T47D (cell line): ENCODE measurements at regions not wholly inside any gene's neighbourhood (a gene's known extent, or its start where the extent isn't known, plus 50 kb on each side); places are given as distances from the start of the nearest gene placed in this dataset.
"Not testable (repeated sequence)": the region's sequence is repeated elsewhere in the genome, so short reads cannot be mapped to it uniquely, and the experiment has no call there.

Experiments
- DNase-seq, 2 experiments: peaks; one replicate each; pipeline versions ENCODE4 v3.0.0 to v3.0.0-alpha.2; 2011 to 2012; ENCODE audit warnings: low read depth in 1 of 2, low spot score in 1 of 2
- JUND ChIP-seq: IDR thresholded peaks from 2 replicates; pipeline ENCODE4 v1.6.1; 2012; ENCODE audit warnings: low read depth
- in situ Hi-C: cut with HindIII; loops from 2 replicates; pipeline ENCODE4 v1.10.0; 2016; ENCODE audit warnings: low sequenced_read_pairs, low pct_unique_long_range_greater_than_20kb

DNA sequence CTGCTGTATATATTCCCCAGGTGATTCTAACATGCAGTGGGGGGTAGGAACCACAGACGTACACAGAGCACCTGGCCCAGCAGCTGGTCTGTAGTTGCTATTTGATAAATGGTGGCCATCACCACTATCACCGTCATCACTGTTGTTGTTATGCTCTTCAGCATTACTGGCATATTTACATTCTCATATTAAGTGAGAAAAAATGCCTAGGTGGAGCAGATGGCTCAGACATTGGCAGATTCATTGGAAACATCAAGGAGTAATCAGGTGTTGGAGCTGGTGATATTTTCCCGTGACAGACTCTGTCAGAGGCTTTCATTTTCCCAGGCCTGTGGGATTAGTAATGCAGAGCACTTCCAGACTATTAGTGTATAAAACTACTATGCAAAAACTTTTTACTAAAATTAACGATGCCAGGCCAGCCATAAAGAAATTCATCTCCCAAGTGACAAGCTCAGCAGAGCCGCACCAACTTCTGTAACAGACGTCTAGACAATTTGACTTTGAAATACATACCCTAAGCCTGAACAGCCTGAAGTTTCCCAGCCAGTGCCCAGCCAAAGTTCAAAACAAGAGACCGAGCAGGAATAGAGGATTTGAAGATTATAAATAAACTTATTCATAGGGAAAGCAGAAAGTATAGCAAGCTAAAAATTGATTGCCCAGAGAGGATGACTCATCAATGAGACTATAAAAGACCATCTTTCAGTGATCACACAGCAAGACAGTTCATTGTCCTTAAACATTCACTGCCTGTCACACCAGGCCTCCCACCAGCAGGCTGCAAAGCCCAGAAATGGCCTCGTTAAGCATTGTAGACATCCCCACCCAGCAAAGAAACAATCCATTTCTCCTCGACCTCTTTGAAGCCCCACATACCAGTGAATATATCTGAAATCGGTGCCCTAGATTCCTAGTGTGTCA lies 247.4 kb upstream of the CHAC2 start:
- in situ Hi-C loops = no loop called here
- no peak for TF ChIP-seq JUND
- DNase-seq = no peak

DNA sequence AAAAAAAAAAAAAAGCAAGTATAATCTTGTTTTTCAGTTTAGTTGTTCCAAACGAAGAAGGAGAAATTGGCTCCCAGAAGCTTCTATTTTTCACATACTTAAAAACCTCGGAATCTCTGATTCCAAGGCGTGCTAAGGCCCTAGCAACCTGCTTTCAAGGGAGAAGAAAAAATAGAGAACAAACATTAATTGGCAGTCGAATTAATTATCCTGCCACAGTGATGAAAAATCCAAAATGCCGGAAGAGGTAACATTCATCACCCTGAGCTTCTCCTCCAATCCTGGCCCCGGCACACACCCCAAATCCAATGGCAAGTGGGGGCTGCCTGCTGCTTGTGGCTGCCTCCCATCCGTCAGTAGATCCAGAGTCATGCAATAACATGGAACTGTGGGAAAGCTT lies 250.2 kb upstream of the CHAC2 start:
- in situ Hi-C loops = no loop called here
- TF ChIP-seq JUND = no peak
- no peak for DNase-seq

DNA sequence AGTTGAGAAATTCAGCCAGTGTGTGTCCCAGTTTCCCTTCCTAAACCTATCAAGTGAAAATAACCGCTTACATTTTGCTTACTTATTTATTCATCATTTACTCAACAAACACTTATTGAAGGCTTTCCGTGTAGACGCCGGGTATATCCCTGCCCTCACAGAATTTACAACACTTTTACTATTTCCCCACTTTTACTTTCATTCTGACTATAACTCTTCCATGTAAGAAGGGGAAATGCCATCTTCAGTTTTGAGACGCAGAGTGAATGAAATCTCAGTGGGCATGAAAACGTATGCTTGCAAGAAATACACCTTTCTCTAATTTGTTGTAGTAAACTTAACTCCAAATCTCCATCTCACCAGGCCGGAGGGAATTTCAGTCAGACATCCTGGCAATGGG lies 251.0 kb upstream of the CHAC2 start:
- TF ChIP-seq JUND = no peak
- in situ Hi-C loops = no loop called here
- DNase-seq = no peak

DNA sequence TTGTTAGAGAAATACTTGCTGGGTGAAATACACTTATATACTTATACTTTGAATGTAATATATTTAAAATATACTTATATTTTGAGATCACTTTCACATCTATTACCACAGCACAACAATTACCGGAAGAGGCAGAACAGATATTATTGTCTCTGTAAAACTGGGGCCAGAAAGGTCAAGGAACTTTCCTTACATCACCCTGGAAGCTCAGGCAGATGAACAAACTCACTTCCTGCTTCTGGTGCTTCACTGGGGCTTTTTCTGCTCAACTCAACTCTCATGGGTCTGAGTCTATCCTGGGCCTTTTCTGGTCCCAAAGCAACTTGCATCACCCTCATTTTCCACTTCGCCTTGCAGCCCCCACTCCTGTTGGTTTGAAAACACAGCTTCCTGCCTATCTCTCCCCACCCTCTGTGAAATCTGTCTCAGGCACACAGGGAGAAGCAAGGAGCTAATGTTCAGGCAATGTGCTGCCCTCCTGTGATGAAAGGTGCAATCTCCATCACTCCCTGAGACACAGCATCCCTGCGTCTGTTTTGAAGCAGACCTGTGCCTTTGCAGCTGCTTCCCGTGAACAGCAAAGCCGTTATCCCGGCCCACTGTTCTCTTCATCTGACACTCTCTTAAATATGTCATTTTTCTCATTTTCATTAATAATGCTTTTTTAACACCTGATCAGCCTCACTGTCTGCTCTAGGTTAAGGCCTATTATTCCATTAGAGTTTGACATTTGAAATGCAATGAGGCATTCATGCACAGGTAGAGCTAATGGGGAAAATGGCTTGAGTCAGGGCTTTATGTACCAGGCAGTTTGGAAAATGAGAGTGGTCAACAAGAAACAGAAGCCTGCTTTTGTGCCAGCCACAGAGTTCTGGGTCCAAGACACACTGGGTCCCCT lies 251.9 kb upstream of the CHAC2 start:
- no peak for TF ChIP-seq JUND
- in situ Hi-C loops = no loop called here
- DNase-seq = peak in 1 of 2 experiments; percentile 35

DNA sequence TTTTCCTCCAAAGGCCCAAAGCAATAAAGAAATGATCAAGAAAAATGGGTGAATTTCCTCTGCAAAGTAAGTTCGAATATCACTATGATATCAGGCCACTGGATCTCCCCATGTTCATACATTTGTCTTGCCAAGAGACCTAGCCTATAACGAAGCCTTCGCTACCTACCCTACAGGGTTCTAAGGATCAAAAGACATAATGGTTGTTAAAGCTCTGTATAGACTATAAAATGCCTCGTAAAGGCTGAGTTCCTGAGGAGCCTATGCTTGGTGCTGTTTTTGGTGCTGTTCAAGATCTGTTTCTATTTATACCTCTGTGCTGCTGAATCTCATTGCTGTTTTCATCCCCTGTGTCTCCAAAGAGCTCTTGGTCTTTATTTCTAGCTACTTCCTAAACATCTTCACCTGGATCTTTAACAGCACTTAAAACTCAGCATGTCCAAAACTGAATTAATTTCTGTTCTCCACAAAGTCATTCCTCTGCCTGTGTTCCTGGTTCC lies 254.4 kb upstream of the CHAC2 start:
- DNase-seq = no peak
- no peak for TF ChIP-seq JUND
- in situ Hi-C loops = no loop called here

DNA sequence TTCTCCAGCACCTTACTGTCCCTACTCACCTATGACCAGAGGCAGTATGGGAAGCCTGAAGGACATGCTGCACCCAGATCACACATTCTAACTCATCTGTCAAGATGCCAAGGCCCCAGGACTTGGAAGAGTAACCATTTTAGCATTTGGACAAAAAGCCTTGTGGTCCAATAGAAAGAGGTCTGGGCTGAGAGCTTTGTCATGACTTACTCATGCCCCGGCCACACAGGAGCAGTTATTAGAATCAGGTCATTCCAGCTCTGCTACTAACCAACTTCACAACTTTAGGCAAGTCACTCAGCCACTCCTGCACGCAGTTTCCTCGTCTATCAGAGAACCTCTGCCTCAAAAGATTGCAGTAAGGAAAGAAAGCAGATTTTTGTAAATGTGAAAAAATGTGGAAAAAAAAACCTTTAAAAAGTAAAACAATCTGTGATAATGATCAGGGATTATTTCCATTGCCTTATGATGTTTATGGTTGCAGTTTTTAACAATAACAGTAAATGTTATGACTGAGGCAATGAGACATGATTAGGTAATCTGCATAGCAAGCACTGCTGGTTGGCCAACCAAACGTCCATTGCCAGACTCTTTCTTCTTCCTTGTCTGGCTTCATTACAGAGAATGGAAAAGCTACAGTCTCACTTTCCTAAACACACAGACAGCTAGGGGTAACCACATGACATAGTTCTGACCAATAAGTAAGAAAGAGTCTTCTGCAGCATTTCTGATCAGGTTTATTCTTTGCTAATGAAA lies 255.4 kb upstream of the CHAC2 start:
- TF ChIP-seq JUND = no peak
- in situ Hi-C loops = no loop called here
- peak in 1 of 2 experiments; percentile 27 for DNase-seq

DNA sequence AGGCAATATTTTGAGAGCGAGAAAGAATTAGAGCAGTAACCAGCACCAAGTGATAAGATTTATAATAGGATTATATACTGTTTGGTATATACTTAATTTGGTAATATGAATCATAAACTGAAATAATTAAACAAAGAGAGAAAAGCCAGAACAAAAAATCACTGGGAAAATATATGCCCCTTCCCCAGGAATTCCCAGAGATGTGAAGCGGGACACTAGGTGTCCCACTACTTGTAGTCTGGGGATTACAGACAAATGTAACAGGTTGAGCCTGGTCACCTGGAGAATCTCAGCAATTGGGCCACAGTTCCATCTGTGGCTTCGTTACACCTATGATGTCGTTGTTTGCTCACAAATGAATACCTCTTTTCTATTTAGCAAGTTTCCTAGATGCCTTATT lies 256.1 kb upstream of the CHAC2 start:
- in situ Hi-C loops = no loop called here
- no peak for DNase-seq
- TF ChIP-seq JUND = no peak

DNA sequence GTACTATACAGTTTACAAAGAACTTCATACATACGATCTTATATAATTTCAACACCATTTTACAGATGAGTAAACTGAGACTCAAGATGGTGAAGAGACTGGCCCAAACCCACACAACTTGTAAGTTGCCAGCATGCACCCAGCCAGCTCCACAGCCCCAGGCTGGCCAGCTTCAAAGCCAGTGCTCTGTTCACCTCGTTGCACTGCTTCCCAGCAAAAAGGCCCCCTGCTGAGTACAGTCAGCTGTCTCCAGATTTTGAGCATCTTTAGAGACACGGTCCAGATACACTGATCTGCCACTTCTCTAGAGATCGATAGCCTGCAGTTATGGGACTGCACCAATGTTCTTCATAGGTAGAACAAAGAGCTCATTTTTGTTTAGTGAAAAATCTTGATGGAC lies 257.2 kb upstream of the CHAC2 start:
- DNase-seq = no peak
- in situ Hi-C loops = no loop called here
- no peak for TF ChIP-seq JUND

DNA sequence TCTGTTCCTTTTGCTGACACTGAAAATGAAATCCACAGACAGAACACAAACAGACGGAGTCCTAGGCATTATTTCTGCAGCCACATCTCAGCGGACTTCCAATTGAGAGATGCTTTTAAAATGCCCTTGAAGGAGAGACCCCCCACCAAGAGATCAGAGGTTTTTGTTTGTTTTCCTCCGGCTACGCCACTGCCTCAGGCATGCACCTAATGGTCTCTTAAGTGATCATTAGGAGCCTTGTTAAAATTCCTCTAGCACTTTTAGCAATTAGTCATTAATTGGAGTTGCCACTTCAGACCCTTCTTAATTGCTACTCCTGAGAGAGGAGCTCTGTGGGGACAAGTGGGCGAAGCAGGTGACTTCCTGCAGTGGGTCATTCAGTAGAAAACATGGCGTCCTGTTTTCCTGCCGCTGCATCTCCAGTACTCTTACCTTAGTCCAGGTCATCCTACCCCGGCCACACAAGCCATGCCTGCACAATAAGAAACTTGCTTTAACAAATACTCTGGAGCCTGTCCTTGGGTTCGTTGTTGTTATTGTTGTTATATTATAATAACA lies 257.7 kb upstream of the CHAC2 start:
- no peak for TF ChIP-seq JUND
- DNase-seq = no peak
- in situ Hi-C loops = no loop called here

DNA sequence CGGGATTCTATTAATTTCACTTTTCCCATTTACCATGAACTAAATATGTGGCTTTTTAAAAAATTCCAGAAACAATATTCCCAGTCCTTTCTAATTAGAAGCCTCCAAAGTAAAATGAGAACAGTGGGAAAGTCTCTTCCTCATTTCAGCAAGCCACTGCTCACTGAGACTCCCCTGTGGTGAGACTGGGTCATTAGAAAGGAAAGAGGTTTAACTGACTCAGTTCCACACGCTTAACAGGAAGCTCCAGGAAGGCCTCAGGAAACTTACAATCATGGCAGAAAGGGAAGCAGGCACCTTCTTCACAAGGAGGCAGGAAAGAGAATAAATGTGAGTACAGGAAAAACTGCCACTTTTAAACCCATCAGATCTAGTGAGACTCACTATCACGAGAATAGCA lies 258.9 kb upstream of the CHAC2 start:
- no peak for TF ChIP-seq JUND
- DNase-seq = peak in 1 of 2 experiments; percentile 16
- in situ Hi-C loops = no loop called here

DNA sequence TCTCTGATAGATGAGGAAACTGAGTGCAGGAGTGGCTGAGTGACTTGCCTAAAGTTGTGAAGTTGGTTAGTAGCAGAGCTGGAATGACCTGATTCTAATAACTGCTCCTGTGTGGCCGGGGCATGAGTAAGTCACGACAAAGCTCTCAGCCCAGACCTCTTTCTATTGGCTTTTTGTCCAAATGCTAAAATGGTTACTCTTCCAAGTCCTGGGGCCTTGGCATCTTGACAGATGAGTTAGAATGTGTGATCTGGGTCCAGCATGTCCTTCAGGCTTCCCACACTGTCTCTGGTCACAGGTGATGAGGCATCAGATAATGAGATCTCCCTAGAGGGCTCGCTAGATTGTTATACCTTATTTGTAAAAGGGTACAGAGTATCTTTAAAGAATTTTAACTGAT lies 260.5 kb upstream of the CHAC2 start:
- in situ Hi-C loops = not testable (repeated sequence)
- DNase-seq = peak in 1 of 2 experiments; percentile 24

DNA sequence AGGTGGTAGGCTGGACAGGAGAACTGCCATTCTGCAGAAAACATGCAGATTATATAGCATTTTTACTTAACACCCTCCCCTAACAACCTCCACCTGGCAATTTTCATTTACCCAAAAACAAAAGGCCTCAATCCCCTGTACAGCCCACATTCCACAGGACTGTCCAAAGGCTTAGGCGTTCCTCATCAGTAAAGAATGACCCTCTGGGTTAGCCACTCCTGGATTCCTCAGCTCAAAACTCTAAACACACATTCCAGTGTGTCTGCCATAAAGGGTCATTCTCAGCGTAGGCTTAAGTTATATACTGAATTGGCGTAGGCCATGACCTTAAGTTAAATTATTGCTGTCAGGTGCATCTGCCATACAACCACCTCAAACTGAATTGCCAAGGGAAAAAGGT lies 261.8 kb upstream of the CHAC2 start:
- no peak for DNase-seq
- no peak for TF ChIP-seq JUND
- in situ Hi-C loops = no loop called here
